ENCODE measurements at regions not wholly inside any gene's neighbourhood (a gene's known extent, or its start where the extent isn't known, plus 50 kb on each side); places are given as distances from the start of the nearest gene placed in this dataset.
A peak's percentile ranks its signal among the peaks of the same experiment; 100 is the strongest.

GRCh38 chr17:63138713-63139112 lies 172.7 kb downstream of the TANC2 start:
- no peak for ATAC-seq

GRCh38 chr17:63139356-63139755 lies 173.3 kb downstream of the TANC2 start:
- ATAC-seq, result no peak
- DNase-seq, result no peak
- Histone ChIP-seq H3K79me2 (ENCODE audit: low read length) (no peaks in the 10 kb centered on the region), H3K4me1 (ENCODE audit: insufficient read depth, low read length) (no peaks in the 10 kb centered on the region), H3F3A (ENCODE audit: low read length, unreplicated experiment) (no peaks in the 10 kb centered on the region), H2AFZ (ENCODE audit: low read length) (no peak overlapping the region), H3K27me3 (ENCODE audit: low read length) (no peaks in the 10 kb centered on the region), H4K20me1 (ENCODE audit: low read length) (no peaks in the 10 kb centered on the region), H3K9me3 (ENCODE audit: low read length) (no peaks in the 10 kb centered on the region), H3K27ac (ENCODE audit: low read length) (no peak overlapping the region), H3K9ac (ENCODE audit: low read length) (no peak overlapping the region), H3K4me3 (ENCODE audit: low read length) (no peak overlapping the region), H3K36me3 (ENCODE audit: low read depth, low read length) (no peaks in the 10 kb centered on the region), H3K4me2 (ENCODE audit: low read length) (no peak overlapping the region), H3K9me2 (replicated peaks; ENCODE audit: low read length) (no peaks in the 10 kb centered on the region)
- ChIA-PET POLR2A (ENCODE audit: unreplicated experiment) (interaction anchor here (0.5 kb wide), 1 partner anchor 9 kb away, joined by 6 read pairs; no protein-coding TSS in a partner anchor), CTCF (no interaction called here)
- no TSS peak for BruUV-seq (replicated peaks)
- intact Hi-C loops (cut with micrococcal nuclease), result no loop called here
- TF ChIP-seq CTCF (conservative IDR thresholded peaks at IDR 0.05; ENCODE audit: low read depth, low read length) (no peak), EZH2phosphoT487 (IDR thresholded peaks at IDR 0.05; ENCODE audit: borderline replicate concordance, low read length) (no peak), EZH2 (IDR thresholded peaks at IDR 0.05; ENCODE audit: low read length, unreplicated experiment) (no peak)

More at GRCh38 chr17:63138713-63139112, 172.7 kb downstream of the TANC2 start:
- Histone ChIP-seq H3F3A (ENCODE audit: low read length, unreplicated experiment) (no peaks in the 10 kb centered on the region), H3K4me2 (ENCODE audit: low read length) (no peak overlapping the region), H3K4me3 (ENCODE audit: low read length) (no peak overlapping the region), H3K9me2 (replicated peaks; ENCODE audit: low read length) (no peaks in the 10 kb centered on the region), H3K9me3 (ENCODE audit: low read length) (no peaks in the 10 kb centered on the region), H3K79me2 (ENCODE audit: low read length) (no peaks in the 10 kb centered on the region), H3K27ac (ENCODE audit: low read length) (no peak overlapping the region), H3K27me3 (ENCODE audit: low read length) (no peaks in the 10 kb centered on the region), H3K4me1 (ENCODE audit: insufficient read depth, low read length) (no peaks in the 10 kb centered on the region), H3K9ac (ENCODE audit: low read length) (no peak overlapping the region), H2AFZ (ENCODE audit: low read length) (no peak overlapping the region), H3K36me3 (ENCODE audit: low read depth, low read length) (no peaks in the 10 kb centered on the region), H4K20me1 (ENCODE audit: low read length) (no peaks in the 10 kb centered on the region)
- intact Hi-C loops (cut with micrococcal nuclease), result no loop called here
- ChIA-PET POLR2A (ENCODE audit: unreplicated experiment) (interaction anchor here (0.5 kb wide), 1 partner anchor 9 kb away, joined by 6 read pairs; no protein-coding TSS in a partner anchor), CTCF (no interaction called here)
- DNase-seq, result no peak
- TF ChIP-seq CTCF (conservative IDR thresholded peaks at IDR 0.05; ENCODE audit: low read depth, low read length) (no peak), EZH2phosphoT487 (IDR thresholded peaks at IDR 0.05; ENCODE audit: borderline replicate concordance, low read length) (no peak), EZH2 (IDR thresholded peaks at IDR 0.05; ENCODE audit: low read length, unreplicated experiment) (no peak)
- no TSS peak for BruUV-seq (replicated peaks)

DNA sequence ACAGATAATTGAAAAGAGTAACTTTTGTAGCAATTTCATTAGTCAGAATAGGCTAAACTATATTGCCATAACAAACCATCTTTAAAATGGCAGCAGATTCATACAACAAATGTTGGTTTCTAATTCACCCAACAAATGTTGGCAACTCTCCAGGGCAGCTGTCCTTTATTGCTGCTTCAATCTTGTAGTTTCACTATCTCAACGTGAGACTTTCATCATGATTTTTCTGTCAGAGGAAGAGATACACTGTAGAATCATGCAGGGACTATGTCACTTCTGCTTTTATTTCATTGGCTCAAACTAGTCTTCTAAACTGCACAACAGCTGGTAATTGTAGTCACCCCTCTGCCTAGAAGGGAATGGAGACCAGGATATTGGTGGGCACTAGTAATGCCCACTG lies 174.2 kb downstream of the TANC2 start:
- Histone ChIP-seq H3K27me3 (ENCODE audit: low read length) (no peaks in the 10 kb centered on the region), H3K4me3 (ENCODE audit: low read length) (no peak overlapping the region), H3K4me1 (ENCODE audit: insufficient read depth, low read length) (no peaks in the 10 kb centered on the region), H3K36me3 (ENCODE audit: low read depth, low read length) (no peaks in the 10 kb centered on the region), H3K9me3 (ENCODE audit: low read length) (no peaks in the 10 kb centered on the region), H2AFZ (ENCODE audit: low read length) (no peak overlapping the region), H4K20me1 (ENCODE audit: low read length) (no peaks in the 10 kb centered on the region), H3K79me2 (ENCODE audit: low read length) (no peaks in the 10 kb centered on the region), H3F3A (ENCODE audit: low read length, unreplicated experiment) (no peaks in the 10 kb centered on the region), H3K27ac (ENCODE audit: low read length) (no peak overlapping the region), H3K4me2 (ENCODE audit: low read length) (no peak overlapping the region), H3K9ac (ENCODE audit: low read length) (no peak overlapping the region), H3K9me2 (replicated peaks; ENCODE audit: low read length) (no peaks in the 10 kb centered on the region)
- DNase-seq (peak; percentile 18), ATAC-seq (no peak)
- intact Hi-C loops (cut with micrococcal nuclease), result no loop called here
- ChIA-PET POLR2A (ENCODE audit: unreplicated experiment) (no interaction called here), CTCF (no interaction called here)
- BruUV-seq (replicated peaks), result no TSS peak
- TF ChIP-seq CTCF (conservative IDR thresholded peaks at IDR 0.05; ENCODE audit: low read depth, low read length) (no peak), EZH2 (IDR thresholded peaks at IDR 0.05; ENCODE audit: low read length, unreplicated experiment) (no peak), EZH2phosphoT487 (IDR thresholded peaks at IDR 0.05; ENCODE audit: borderline replicate concordance, low read length) (no peak)

Data from PC-3 (cell line).